Left hindlimb (tissue), 1 donor: ENCODE measurements at regions not wholly inside any gene's neighbourhood (a gene's known extent, or its start where the extent isn't known, plus 50 kb on each side); places are given as distances from the start of the nearest gene placed in this dataset.
"Not testable (repeated sequence)": the region's sequence is repeated elsewhere in the genome, so short reads cannot be mapped to it uniquely, and the experiment has no call there.

Source experiments
- DNase-seq: peaks from one replicate; pipeline ENCODE4 v3.0.0-alpha.2; 2018

DNA sequence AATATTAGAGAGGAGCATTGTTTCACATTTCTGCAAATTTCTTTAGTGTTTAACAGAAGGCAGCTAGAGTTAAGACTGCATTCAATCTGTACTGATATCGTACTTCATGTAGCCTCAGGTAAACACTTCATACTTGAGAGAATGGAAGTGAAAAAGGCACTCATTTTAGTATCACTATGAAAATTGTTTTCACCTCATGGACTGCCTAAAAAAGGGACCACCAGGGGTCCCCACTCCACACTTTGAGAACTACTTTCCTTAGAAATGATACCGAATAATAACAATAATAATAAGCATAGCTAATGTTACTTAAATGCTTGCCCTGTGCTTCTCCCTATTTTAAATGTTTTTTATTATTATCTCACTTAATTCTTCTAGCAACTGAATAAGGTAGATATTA, 95.1 kb downstream of the BLID start:
- no peak for DNase-seq

DNA sequence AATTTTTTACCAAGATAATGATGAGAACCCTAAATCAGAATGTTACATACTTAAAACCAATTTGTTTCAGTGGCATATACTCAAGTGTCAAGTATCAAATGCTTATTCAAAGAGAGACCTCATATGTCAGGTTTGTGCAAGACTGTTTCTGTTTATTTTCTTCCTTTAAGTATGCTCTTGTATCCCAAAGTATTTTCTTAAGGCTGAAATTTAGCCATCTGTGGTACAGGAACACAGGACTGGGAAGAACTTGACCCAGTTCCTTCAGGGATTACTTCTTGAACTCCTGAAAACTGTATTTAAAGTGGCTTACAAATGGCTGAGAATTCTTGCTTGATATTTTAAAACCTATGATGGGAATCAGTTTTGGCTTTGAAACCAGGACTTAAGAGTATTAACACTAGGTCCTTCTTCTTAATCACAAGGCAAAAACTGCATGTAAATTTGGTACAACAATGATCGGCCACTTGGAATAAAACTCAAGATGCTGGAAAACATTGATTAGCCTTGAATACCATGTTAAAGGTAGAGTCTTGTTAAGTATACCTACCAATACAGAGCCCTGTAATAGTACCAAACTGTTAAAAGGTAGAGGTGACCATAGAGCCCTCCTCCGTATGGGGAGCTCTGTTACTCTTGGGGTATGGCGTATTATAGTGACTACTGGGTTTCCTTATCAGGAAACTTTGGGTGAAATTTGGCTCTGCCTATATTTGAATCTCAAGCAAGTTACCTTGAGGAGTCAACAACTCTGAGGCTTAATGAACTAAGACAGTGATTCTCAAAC, 95.9 kb downstream of the BLID start:
- no peak for DNase-seq

DNA sequence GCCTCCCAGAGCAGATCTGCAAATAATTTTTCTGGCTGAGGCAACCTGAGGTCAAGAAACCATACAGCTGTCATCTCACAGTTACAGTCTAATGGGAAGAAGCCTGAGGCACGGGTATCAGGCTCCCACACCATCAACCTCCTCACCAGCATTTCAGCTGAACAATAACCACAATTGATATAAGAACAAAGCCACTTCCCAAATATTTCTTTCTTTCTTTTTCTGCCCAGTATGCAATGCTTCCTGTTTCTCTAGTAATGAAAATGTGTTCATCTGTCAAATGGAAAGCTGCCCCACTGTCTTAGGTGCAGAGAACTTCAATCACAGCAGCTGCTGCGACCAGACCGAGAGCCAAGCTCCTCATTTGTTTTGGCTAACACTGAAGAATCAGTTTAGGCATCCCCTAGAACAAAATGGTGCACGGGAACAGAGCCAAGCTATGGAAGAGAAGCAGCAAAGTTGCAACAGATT, 108.4 kb downstream of the BLID start:
- DNase-seq, result peak; percentile 56

DNA sequence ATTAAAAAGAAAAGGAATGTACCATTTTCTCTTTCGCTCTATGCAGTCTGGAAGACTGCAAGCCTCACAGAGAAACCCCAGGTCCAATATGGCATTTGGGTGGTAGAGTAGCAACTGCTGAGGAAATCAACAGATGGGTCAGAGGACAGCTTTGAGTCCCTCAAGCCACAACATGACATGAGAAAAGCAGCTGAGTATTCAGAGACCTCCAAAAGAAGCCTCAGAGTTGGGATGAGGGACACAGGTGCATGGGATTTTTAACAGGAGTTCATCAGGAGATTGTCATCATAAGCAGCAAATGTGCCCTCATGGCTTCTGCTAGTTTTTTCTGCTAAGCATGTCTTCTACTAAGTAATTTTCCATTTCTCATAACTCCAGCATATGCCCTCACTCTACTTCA, 111.6 kb downstream of the BLID start:
- DNase-seq, result no peak

DNA sequence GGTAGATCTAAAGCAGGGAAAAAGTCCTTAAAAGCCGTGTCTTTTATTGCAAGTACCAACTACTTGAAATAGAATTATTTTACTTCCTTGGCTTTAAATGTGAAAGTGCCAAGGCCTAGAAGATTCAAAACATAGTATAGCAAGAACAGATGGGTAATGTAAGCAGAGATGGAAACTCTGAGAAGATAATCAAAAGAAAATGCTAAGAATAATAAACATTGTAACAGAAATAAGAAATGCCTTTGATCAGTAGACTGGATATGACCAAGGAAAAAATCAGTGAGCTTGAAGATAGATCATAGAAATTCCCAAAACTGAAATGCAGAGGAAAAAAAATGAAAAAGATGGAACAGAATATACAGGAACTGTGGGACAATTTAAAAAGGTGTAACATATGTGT, 113.1 kb downstream of the BLID start:
- DNase-seq, result no peak

DNA sequence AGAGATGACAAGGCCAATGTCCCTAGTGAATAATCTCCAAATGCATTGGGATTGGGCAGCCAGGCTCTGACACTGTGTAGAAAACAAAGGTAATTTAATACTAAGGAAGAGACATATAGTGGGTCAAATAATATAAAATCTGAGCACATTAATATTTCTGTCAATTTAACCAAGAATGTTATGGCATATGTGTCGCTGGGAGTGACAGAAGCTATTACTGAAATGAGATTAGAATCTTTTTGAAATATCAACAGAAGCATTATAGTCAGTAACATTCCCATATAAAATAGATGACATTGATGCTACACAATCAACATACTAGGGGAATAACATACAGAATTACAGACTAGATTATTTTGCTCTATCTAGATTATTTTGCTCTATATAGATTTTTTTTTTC, 114.0 kb downstream of the BLID start:
- no peak for DNase-seq

DNA sequence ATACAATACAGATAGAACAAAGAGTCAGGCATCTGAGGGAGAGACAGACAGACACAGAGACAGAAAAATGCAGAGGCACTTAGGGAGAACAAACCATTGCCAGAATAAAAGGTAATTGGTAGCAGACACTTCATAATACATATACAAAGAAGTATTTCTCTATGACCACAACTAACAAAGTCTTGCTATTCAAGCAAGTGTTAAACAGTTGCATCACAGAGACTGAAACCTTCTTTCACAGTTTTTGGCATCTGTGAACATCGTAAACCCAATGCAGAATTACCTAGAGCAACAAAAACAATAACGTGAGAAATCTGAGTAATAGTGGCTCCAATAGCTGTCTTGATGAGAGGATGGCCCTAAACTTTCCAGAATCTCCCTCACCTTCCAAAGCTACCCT, 116.4 kb downstream of the BLID start:
- no peak for DNase-seq

DNA sequence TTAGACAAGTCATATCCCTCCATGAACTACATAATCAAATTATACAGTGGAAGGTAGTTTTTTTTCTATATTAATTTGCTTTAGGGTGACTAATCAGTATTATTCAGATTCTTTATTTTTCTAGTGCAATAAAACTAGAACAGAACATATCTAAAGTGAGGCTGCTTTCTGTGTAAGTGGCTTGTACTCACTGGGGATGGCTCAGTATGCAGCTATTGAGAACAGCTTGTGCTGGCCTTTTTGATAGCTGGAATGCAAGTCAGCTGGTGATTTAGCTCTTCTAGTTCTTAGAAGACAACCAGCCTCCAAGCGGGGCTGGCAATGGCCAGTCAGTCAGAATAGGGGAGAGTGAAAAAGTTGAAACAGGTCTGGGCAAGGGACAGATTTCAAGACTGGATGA, 119.4 kb downstream of the BLID start:
- DNase-seq, result no peak

DNA sequence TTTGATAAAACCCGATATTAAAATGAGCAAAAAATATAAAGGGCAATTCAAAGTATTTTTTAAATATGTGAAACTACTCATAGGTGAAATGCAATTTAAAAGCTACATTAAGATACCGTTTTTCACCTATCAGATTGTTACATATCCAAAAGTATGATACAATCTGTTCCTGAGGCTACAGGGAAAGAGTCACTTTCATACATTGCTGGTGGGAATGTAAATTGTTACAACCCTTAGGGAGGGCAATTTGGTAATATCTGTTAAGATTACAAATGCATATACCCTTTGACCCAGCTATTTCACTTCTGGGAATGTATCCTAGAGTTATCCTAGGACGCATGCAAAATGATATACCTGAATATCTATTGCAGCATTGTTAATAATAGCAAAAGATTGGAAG, 132.1 kb downstream of the BLID start:
- DNase-seq, result no peak

DNA sequence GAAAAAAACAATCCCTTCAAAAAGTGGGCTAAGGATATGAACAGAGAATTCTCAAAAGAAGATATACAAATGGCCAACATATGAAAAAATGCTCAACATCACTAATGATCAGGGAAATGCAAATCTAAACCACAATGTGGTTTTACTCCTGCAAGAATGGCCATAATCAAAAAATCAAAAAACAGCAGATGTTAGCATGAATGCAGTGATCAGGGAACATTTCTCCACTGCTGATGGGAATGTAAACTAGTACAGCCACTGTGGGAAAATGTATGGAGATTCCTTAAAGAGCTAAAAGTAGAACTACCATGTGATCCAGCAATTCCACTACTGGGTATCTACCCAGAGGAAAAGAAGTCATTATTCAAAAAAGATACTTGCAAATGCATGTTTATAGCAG, 138.1 kb downstream of the BLID start:
- DNase-seq, result not testable (repeated sequence)

DNA sequence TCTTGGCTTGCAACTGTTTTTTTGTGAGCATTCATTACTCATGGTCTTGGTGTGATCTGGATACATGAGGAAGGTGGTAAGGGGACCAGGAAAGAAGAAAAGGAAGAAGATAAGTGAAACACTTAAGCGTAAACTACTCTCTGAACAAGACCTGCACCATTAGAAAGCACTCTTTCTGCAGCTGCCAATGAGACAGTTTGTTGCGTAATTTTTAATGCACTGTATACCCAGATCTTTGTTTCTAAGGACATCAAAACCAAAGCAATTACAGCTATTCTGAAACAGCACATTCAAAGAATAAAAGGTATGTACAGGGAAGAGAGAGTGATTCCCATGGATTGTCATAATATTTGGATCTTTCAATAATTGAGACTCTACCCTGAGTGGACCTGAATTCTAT, 147.4 kb downstream of the BLID start:
- no peak for DNase-seq

DNA sequence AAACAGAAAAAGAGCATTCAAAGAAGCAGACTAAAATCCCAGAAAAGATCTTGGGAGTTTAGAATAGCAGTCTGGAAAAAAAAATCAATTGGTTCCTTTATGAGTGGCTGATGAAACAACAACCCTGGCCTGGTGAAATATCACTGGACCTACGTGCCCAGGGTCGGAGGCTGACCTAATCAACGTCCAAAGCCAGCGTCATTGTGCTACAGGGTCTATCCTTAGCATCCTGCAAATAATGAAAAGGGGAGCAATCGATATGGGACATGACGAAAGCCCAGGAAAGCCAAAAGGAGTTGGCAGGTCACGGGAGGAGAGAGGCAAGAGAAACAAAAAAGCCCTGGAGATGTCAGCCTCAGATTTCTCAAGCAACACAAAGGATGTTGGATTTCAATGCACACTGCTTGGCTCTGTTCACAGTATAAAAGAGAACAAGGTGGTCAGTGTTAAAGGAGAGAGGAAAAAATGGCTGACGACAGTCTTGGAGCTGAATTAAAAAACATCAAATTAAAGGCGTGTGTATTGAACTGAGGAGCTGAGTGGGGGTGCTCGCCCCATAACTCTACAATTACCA, 148.8 kb downstream of the BLID start:
- DNase-seq, result no peak

DNA sequence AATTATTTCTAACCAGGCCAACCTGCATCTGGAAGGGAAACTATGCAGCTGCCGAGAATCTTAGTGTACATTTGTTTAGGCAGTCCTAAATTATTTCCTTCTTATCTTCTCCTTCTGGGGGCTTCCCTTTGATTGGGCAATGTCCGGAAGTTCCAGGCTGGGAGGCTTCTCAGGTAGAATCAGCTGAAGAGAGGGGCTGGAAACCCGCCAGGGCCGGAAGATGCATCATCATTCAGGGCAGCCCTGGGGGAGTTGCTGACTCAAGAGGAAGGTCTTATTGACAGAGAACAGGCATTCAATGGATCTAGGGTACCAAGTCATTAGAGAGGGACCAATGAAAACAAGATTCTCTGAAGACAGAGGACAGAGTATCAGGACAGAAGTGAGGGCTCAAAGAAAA, 150.7 kb downstream of the BLID start:
- DNase-seq, result no peak

DNA sequence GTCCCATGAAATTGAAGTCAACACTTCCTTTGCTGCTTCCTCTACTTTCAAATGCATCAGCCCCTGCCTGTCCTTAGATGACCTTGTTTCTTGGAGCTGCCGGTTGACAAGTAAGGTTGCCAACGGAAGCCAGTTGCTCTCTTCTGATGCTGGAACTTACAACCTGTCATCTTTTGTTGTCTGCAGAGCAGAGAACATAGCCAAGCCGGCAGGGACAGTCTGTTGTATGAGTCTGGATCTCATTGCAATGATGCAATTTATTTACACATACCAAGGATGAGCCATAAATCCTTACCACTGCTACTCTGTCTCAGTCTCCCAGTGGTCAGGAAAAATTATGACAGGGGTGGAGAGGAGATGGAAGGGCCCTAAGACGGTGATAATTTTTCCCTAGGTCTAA, 151.4 kb downstream of the BLID start:
- no peak for DNase-seq

DNA sequence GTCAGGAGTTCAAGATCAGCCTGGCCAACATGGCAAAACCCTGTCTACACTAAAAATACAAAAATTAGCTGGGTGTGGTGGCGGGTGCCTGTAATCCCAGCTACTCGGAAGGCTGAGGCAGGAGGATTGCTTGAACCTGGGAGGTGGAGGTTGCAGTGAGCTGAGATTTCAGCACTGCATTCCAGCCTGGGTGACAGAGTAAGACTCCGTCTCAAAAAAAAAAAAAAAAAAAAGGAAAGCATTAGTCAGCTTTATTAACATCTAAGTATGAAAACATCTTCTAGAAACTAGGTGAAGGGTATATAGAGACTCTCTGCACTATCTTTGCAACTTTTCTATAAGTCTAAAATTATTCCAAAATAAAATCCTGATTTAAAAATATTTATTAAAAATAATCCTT, 152.2 kb downstream of the BLID start:
- DNase-seq, result not testable (repeated sequence)

DNA sequence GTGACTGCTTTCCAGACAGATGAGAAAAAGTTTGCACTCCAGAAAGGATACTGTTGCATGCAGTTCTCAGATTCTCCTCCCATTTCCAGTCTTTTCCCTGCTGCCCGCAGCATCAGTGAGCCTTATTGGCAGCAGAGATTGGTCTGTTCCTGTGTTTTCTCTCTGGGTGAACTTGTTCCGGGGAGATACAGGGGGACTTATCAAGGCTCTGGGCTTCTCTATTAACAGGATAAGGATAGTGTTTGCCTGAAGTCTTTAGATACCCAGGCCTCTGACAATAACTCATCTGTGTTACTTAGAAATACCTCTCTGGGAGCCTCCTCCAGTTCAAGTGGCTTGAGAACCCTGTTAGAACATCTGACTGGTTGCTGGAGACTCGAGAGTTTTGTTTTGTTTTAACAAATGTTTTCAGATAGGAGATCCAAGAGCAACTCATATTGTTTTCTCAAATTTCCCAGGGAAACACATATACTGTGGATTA, 154.7 kb downstream of the BLID start:
- DNase-seq, result no peak

DNA sequence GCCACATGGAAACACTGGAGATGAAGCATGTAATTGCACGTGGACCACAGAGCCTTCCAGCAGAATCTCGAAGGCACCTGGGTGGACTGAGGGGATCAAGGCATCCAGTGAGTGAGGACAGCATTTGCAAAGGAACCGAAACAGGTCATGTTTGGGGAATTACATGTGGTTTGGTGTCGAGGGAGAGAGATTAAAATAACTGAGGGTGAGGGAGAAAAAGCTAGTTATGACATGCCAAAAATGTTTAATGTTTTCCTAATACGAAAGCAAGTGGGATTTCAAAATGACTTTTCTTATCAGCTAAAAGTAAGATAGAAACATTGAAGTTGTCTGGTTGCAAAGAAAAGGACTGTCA, 157.1 kb downstream of the BLID start:
- no peak for DNase-seq

DNA sequence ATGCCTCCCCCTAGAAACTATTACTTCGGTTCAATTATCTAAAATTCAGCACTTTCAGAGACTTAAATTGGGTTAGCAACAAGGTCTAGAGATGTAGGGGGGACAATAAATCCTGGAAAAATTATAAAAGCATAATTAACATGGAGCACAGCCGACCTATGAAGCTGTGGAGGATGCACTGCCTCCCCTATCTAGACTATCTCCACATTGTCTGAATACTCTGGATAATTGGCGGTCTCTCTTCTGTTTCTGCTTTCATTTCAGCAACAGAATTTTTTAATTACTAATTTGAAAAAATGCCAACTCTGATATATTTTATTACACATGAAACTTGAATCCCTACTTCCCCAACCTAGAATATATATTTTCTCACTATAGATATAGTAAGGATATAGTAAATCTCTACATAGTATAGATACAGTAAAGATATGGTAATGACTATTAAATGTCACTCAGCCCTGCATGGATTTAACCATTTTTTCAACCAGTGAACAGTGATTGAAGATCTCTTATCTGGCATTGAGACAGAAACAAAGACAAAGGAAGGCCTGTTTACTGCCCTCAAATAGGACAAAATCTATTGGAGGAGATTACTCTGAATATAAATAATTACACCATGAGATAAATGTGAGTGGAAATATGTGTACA, 157.6 kb downstream of the BLID start:
- DNase-seq, result no peak

DNA sequence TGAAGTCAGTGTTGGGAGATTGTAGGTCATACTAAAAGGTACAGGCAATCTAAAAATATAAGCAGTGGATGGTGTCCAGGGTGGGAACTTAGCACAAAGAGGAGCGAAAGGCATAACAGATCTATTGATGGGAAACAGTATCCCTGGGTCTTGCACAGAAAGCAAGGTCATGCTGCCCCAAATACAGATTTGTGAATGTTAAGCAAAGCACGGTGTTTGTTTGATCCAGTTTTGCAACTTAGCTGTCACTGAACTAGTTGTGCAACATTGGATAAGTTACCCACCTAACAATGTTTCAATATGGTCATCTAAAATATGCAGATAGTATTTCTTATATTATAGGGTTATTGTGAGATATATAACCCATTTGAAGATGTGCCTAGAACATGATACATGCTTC, 162.9 kb downstream of the BLID start:
- DNase-seq, result no peak

DNA sequence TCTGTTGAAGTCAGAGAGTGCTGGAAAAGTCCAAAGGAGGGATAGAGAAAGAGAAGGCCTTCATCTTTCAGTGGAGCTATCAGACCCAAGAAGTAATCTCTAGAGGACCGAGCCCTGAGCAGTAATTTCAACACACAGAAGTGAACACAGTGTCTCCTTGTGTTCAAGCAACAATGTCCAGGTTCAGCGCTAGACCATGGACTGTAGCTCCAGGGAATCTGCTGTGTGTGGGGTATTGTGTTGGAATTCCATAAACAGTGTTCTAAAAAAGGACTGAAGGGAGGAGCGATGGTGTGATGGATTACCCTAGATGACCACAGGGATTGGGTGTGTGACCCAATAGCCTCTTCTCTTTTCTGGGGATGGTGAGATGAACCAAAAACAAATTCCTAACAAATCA, 165.9 kb downstream of the BLID start:
- no peak for DNase-seq

DNA sequence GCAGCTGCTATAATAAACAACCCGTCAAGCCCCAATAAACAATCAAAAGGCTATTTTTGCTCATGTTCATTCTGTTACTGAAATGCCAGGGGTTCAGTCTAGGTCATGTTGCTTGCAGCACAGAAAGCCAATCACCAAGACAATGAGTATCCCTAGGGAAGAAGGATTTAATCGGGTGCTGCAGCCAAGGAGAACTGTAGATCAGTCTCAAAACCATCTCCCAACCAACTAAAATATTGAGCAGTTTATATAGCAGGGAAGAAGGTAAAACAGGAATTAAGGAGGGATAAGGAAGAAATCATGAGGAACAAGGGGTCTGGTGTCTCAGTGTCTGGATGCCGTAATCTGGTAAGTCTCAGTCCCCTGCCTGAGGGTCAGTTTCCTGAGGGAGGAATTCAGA, 169.5 kb downstream of the BLID start:
- DNase-seq, result no peak

DNA sequence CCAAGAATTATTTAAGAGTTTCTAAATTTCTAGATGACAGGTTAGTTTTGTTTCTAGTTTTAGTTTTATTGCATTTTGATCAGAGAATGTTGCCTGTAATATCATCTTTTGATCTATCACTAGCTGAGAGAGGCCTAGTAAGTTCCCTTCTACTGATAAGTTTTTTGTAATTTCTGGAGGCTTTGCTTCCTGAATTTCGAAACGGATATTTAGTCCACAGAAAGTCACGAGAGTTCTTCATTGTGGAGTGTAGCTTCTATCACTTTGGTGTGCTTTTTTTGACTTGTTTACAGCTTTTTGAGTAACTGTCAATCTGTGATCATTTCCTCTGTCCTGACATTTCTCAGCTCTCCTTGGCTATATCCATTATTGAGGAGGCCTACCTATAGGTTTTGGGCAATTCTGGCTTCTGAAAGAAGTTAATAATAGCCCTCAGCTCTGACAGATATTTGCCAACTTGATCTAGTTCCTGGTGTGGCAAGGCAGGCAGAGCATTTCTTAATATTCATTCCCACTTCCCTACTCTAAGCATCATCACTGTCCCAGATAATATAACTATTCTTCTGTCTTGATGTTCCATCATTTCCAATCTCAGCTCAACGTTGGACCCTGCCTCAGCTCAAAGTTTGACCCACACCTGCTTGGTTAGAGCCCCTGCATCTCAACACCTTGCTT, 171.3 kb downstream of the BLID start:
- no peak for DNase-seq

DNA sequence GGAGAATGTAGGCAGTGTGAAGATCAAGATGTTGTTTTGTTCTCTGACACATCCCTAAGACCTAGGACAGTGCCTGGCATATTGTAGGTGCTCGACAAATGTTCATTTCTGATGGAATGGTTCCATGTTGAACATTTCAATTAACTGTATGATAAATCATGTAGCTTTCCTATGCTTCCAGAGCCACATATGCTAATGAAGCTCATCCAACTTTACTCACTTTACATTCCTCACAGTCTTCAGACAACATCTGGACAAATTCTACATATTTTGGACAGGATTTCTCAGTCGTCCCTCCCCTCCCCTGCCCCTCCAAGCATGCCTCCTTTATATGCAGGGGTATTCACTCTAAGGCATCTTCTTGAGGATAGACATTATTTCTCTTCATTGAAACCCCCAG, 177.9 kb downstream of the BLID start:
- no peak for DNase-seq
